GM19395 (cell line): ENCODE measurements at regions not wholly inside any gene's neighbourhood (a gene's known extent, or its start where the extent isn't known, plus 50 kb on each side); places are given as distances from the start of the nearest gene placed in this dataset.
"Not testable (repeated sequence)": the region's sequence is repeated elsewhere in the genome, so short reads cannot be mapped to it uniquely, and the experiment has no call there.

ENCODE experiments used
- ATAC-seq: cut with Tn5 transposase; IDR thresholded peaks from one replicate; pipeline ENCODE4 v1.9.1; 2021; ENCODE audit warnings: mild to moderate bottlenecking, moderate library complexity; ENCODE audit not compliant: unreplicated experiment

GRCh38 chr3:178967177-178967532 lies 104.5 kb downstream of the ZMAT3 start:
- ATAC-seq = peak; percentile 20

DNA sequence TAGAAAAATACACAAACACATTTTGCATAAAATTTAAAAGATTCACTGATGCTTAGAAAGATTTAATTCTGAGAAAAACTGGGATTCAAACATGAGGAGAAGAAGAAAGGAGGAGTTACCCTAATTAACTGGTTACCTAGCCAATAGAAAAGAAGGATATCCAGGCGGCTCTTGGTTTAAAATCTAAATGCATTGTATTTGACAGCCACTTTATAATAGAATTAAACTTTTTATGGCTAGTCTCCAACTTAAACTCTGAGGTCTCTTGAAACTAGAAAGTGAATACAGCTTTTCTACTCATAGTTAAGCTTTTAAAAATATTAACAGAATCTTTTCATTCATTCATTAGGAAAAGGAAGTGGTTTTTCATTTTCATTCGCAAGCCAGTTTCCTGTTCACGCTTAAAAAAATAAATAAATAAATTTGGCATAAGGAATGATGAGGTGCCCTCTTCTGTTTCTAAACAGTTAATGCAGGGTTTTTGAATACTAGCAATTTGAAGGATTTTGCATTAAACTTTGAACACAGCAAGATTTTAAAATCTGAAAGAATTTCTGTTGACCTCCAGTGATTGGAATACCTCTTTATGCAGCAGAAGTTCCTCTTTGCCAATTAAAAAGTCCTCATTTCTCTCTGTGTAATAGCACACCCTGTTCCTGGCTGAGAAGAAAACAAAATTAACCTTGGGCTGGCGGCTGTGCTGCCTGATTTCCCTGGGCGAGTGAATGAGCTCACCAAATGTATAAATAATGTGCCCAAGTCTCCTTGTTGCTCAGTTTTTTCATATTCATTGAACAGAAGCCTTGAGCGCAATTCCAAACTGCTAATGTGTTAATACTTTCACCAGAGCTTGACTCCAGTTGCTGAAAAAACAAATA lies 105.1 kb downstream of the ZMAT3 start:
- peak; percentile 49 for ATAC-seq

- ATAC-seq = no peak
These were observed 107.1 kb downstream of the ZMAT3 start for GRCh38 chr3:178964551-178964950.

- no peak for ATAC-seq
These were observed 110.7 kb downstream of the ZMAT3 start for GRCh38 chr3:178960918-178961317.

DNA sequence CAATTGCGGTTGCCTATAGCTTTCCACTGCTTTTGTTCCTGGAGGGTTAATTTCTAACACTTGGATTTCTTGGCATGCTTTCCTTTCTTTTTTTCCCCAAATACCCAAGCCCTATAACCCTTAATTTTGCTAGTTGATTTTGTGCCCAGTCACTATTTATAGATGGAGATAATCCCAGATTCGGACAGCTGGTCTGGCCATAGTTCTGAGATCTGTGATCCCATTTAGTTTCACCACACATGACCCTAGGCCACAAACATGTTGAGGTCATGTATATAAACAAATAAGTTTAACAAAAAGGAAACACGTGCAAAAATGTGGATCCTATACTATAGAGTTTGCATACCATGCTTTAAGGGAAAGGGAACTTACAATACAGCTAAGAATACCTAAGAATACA lies 111.4 kb downstream of the ZMAT3 start:
- no peak for ATAC-seq

GRCh38 chr3:178950676-178951075 lies 120.9 kb downstream of the ZMAT3 start:
- no peak for ATAC-seq

DNA sequence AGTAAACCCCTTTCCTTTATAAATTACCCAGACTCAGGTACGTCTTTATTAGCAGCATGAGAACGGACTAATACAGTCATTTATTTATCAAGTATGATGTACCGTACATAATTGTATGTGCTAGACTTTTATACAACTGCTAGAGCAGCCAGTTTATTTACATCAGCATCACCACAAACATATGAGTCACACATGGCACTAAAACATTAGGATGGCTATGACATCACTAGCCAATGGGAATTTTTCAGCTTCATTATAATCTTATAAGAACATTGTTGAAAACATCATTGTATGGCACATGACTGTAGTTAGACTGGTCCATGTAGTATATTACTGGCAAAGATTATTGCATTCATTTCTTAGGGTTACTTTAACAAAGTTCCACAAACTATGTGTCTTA lies 121.7 kb downstream of the ZMAT3 start:
- ATAC-seq = no peak

GRCh38 chr3:178948546-178948945 lies 123.1 kb downstream of the ZMAT3 start:
- ATAC-seq = no peak

DNA sequence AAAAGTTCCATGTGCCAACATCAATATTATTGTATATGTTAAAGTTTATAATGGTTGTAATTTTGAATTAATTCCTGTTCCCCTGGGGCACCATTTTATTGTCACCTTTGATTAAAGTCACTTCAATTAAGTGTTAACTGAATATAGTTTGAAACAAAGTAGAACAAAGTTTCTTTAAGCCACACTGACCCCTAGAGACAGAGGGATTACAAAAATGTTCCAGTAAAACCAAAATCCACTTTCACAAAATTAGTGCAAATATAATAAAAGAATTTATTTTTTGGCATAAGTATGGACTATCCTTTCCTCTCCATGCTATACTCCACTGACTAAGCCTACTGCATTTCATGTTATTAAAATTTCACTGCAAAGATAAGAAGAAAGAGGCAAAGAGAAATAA lies 123.9 kb downstream of the ZMAT3 start:
- ATAC-seq = no peak

GRCh38 chr3:178942261-178942660 lies 129.3 kb downstream of the ZMAT3 start:
- ATAC-seq = not testable (repeated sequence)

DNA sequence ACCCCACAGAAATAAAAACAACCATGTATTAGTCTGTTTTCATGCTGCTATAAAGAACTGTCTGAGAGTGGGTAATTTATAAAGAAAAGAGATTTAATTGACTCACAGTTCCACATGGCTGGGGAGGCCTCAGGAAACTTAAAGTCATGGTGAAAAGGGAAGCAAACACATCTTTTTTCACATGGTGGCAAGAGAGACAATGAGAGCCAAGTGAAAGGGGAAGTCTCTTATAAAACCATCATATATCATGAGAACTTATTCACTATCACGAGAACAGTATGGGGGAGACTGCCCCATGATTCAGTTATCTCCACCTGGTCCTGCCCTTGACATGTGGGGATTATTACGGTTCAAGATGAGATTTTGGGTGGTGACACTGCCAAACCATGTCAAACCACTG lies 141.5 kb downstream of the ZMAT3 start:
- ATAC-seq = no peak

DNA sequence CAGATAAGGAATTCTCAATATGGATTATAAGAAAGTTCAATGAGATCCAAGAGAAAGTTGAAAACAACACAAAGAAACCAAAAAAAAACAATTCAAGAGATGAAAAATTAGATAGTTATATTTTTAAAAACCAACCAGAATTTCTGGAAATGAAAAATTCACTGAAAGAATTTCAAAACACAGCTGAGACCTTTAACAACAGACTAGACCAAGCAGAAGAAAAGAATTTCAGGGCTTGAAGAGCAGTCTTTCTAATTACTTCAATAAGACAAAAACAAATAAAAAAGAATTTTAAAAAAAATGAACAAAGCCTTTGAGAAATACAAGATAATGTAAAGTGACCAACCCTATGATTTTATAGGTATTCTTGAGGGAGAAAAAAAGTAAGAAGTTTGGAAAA lies 155.4 kb downstream of the ZMAT3 start:
- ATAC-seq = no peak

- no peak for ATAC-seq
These were observed 156.2 kb downstream of the ZMAT3 start for GRCh38 chr3:178915365-178915764.

GRCh38 chr3:178907081-178907480 lies 164.5 kb downstream of the ZMAT3 start:
- no peak for ATAC-seq

GRCh38 chr3:178901204-178901603 lies 170.4 kb downstream of the ZMAT3 start:
- ATAC-seq = no peak

GRCh38 chr3:178900029-178900646 lies 171.5 kb downstream of the ZMAT3 start:
- ATAC-seq = no peak

DNA sequence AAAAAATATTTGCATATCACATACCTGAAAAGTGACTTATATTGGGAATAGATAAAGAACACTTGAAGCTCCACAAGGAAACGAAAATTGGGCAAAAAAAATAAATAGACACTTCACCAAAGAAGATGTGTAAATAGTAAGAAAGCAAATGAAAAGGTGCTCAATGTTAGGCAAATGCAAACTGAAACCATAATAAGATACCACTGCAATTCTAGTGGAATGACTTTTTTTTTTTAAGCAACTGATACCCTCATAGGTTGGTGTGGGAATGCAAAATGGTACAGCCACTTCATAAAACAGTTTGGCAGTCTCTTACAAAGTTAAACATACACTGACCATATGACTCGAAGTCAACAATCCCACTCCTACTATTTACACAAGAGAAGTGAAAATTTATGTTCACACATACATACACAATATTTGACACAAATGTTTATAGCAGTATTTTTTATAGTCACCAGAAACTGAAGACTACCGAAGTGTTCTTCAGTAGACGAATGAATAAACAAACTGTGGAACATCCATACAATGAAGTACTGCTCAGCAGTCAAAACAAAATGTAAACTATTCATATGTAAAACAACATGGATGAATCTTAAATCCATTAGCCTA lies 176.3 kb downstream of the ZMAT3 start:
- no peak for ATAC-seq
